ENCODE measurements at regions not wholly inside any gene's neighbourhood (a gene's known extent, or its start where the extent isn't known, plus 50 kb on each side); places are given as distances from the start of the nearest gene placed in this dataset.

GRCh38 chr1:224494343-224494742, 59.7 kb upstream of the WDR26 start:
- TF ChIP-seq CTCF (conservative IDR thresholded peaks at IDR 0.05; ENCODE audit: low read length) (no peak), EZH2phosphoT487 (IDR thresholded peaks at IDR 0.05; ENCODE audit: borderline replicate concordance) (no peak)
